NCI-H187 (cell line): ENCODE measurements at regions not wholly inside any gene's neighbourhood (a gene's known extent, or its start where the extent isn't known, plus 50 kb on each side); places are given as distances from the start of the nearest gene placed in this dataset.
"Not testable (repeated sequence)": the region's sequence is repeated elsewhere in the genome, so short reads cannot be mapped to it uniquely, and the experiment has no call there.

Experiments
- DNase-seq, 2 experiments: peaks; one replicate each; lab custom pipeline; 2025; lab: John Stamatoyannopoulos, UW

GRCh38 chr3:169029674-169030285 is 633.7 kb downstream of the MECOM start:
- DNase-seq: no peak

- no peak for DNase-seq
Observed at GRCh38 chr3:169028716-169029115, 634.8 kb downstream of the MECOM start.

GRCh38 chr3:169026543-169027182 is 636.8 kb downstream of the MECOM start:
- DNase-seq: no peak

- DNase-seq: no peak
Observed at GRCh38 chr3:169022457-169022856, 641.1 kb downstream of the MECOM start.

GRCh38 chr3:169020371-169020770 is 643.1 kb downstream of the MECOM start:
- DNase-seq: no peak

- DNase-seq: no peak
Observed at GRCh38 chr3:169009453-169009852, 654.1 kb downstream of the MECOM start.

- no peak for DNase-seq
Observed at GRCh38 chr3:169008776-169009358, 654.6 kb downstream of the MECOM start.

GRCh38 chr3:169007145-169007544 is 656.4 kb downstream of the MECOM start:
- DNase-seq: no peak

GRCh38 chr3:169006398-169006797 is 657.1 kb downstream of the MECOM start:
- DNase-seq: not testable (repeated sequence)

GRCh38 chr3:169002689-169003088 is 660.8 kb downstream of the MECOM start:
- no peak for DNase-seq

- DNase-seq: no peak
Observed at GRCh38 chr3:168998792-168999191, 664.7 kb downstream of the MECOM start.

GRCh38 chr3:168997488-168997887 is 666.0 kb downstream of the MECOM start:
- DNase-seq: no peak

GRCh38 chr3:168996622-168997021 is 666.9 kb downstream of the MECOM start:
- DNase-seq: no peak

- no peak for DNase-seq
Observed at GRCh38 chr3:168995129-168995528, 668.4 kb downstream of the MECOM start.

GRCh38 chr3:168991803-168992202 is 671.7 kb downstream of the MECOM start:
- no peak for DNase-seq

GRCh38 chr3:168990621-168991020 is 672.9 kb downstream of the MECOM start:
- DNase-seq: no peak

- DNase-seq: no peak
Observed at GRCh38 chr3:168990134-168990533, 673.4 kb downstream of the MECOM start.

GRCh38 chr3:168989396-168989795 is 674.1 kb downstream of the MECOM start:
- DNase-seq: no peak

GRCh38 chr3:168988853-168989252 is 674.7 kb downstream of the MECOM start:
- DNase-seq: no peak

GRCh38 chr3:168984872-168985271 is 678.6 kb downstream of the MECOM start:
- no peak for DNase-seq

- DNase-seq: no peak
Observed at GRCh38 chr3:168983046-168983445, 680.5 kb downstream of the MECOM start.

GRCh38 chr3:168981396-168981795 is 682.1 kb downstream of the MECOM start:
- no peak for DNase-seq

GRCh38 chr3:168977716-168978374 is 685.7 kb downstream of the MECOM start:
- DNase-seq: no peak
